ENCODE measurements at regions not wholly inside any gene's neighbourhood (a gene's known extent, or its start where the extent isn't known, plus 50 kb on each side); places are given as distances from the start of the nearest gene placed in this dataset.

- WGBS: 86% methylated on average over 12 of the region's 12 CpGs
- Histone ChIP-seq H3K4me3 (ENCODE audit: low read length) (no peak overlapping the region), H3K27ac (ENCODE audit: low read depth, low read length) (no peak overlapping the region), H3K27me3 (ENCODE audit: insufficient read depth, low read length) (no peaks in the 10 kb centered on the region), H3K9me3 (ENCODE audit: insufficient read depth, low read depth, low read length) (0 out of 2 replicates have a peak, but pooled peaks cover 2% of the 10 kb centered on the region), H3K9ac (ENCODE audit: low read depth, low read length) (no peak overlapping the region), H3K36me3 (ENCODE audit: insufficient read depth, low read length) (no peaks in the 10 kb centered on the region), H3K4me1 (ENCODE audit: insufficient read depth, low read length) (no peaks in the 10 kb centered on the region)
These were observed 101.6 kb downstream of the DLL1 start for GRCh38 chr6:170189236-170189635.

GRCh38 chr6:170188571-170189001 is 102.3 kb downstream of the DLL1 start:
- no peaks in the 10 kb centered on the region for H3K27me3 ChIP-seq (ENCODE audit: insufficient read depth, low read length)
- no peak overlapping the region for H3K27ac ChIP-seq (ENCODE audit: low read depth, low read length)
- H3K9me3 ChIP-seq (ENCODE audit: insufficient read depth, low read depth, low read length): no peaks in the 10 kb centered on the region
- H3K9ac ChIP-seq (ENCODE audit: low read depth, low read length): no peak overlapping the region
- no peak overlapping the region for H3K4me3 ChIP-seq (ENCODE audit: low read length)
- no peaks in the 10 kb centered on the region for H3K4me1 ChIP-seq (ENCODE audit: insufficient read depth, low read length)
- no peaks in the 10 kb centered on the region for H3K36me3 ChIP-seq (ENCODE audit: insufficient read depth, low read length)
- WGBS: 75% methylated on average over 6 of the region's 6 CpGs

- H3K4me3 ChIP-seq (ENCODE audit: low read length): no peak overlapping the region
- no peaks in the 10 kb centered on the region for H3K9me3 ChIP-seq (ENCODE audit: insufficient read depth, low read depth, low read length)
- no peaks in the 10 kb centered on the region for H3K4me1 ChIP-seq (ENCODE audit: insufficient read depth, low read length)
- no peak overlapping the region for H3K9ac ChIP-seq (ENCODE audit: low read depth, low read length)
- H3K27me3 ChIP-seq (ENCODE audit: insufficient read depth, low read length): no peaks in the 10 kb centered on the region
- 88% methylated on average over 28 of the region's 28 CpGs for WGBS
- H3K36me3 ChIP-seq (ENCODE audit: insufficient read depth, low read length): no peaks in the 10 kb centered on the region
- no peak overlapping the region for H3K27ac ChIP-seq (ENCODE audit: low read depth, low read length)
These were observed 103.0 kb downstream of the DLL1 start for GRCh38 chr6:170187669-170188566.

GRCh38 chr6:170186941-170187668 is 103.8 kb downstream of the DLL1 start:
- H3K27ac ChIP-seq (ENCODE audit: low read depth, low read length): no peak overlapping the region
- H3K9me3 ChIP-seq (ENCODE audit: insufficient read depth, low read depth, low read length): no peaks in the 10 kb centered on the region
- H3K36me3 ChIP-seq (ENCODE audit: insufficient read depth, low read length): no peaks in the 10 kb centered on the region
- no peaks in the 10 kb centered on the region for H3K27me3 ChIP-seq (ENCODE audit: insufficient read depth, low read length)
- no peak overlapping the region for H3K9ac ChIP-seq (ENCODE audit: low read depth, low read length)
- WGBS: 89% methylated on average over 18 of the region's 18 CpGs
- no peak overlapping the region for H3K4me3 ChIP-seq (ENCODE audit: low read length)
- H3K4me1 ChIP-seq (ENCODE audit: insufficient read depth, low read length): no peaks in the 10 kb centered on the region

- Histone ChIP-seq H3K9me3 (ENCODE audit: insufficient read depth, low read depth, low read length) (no peaks in the 10 kb centered on the region), H3K27ac (ENCODE audit: low read depth, low read length) (no peak overlapping the region), H3K4me3 (ENCODE audit: low read length) (no peak overlapping the region), H3K36me3 (ENCODE audit: insufficient read depth, low read length) (no peaks in the 10 kb centered on the region), H3K9ac (ENCODE audit: low read depth, low read length) (no peak overlapping the region), H3K27me3 (ENCODE audit: insufficient read depth, low read length) (no peaks in the 10 kb centered on the region), H3K4me1 (ENCODE audit: insufficient read depth, low read length) (no peaks in the 10 kb centered on the region)
- WGBS: 90% methylated on average over 30 of the region's 30 CpGs
These were observed 104.6 kb downstream of the DLL1 start for GRCh38 chr6:170186006-170186935.

GRCh38 chr6:170185175-170185978 is 105.5 kb downstream of the DLL1 start:
- Histone ChIP-seq H3K36me3 (ENCODE audit: insufficient read depth, low read length) (no peaks in the 10 kb centered on the region), H3K9ac (ENCODE audit: low read depth, low read length) (no peak overlapping the region), H3K27me3 (ENCODE audit: insufficient read depth, low read length) (no peaks in the 10 kb centered on the region), H3K4me3 (ENCODE audit: low read length) (no peak overlapping the region), H3K9me3 (ENCODE audit: insufficient read depth, low read depth, low read length) (no peaks in the 10 kb centered on the region), H3K27ac (ENCODE audit: low read depth, low read length) (no peak overlapping the region), H3K4me1 (ENCODE audit: insufficient read depth, low read length) (no peaks in the 10 kb centered on the region)
- 95% methylated on average over 28 of the region's 29 CpGs for WGBS

- Histone ChIP-seq H3K9ac (ENCODE audit: low read depth, low read length) (no peak overlapping the region), H3K4me1 (ENCODE audit: insufficient read depth, low read length) (no peaks in the 10 kb centered on the region), H3K27me3 (ENCODE audit: insufficient read depth, low read length) (no peaks in the 10 kb centered on the region), H3K36me3 (ENCODE audit: insufficient read depth, low read length) (no peaks in the 10 kb centered on the region), H3K4me3 (ENCODE audit: low read length) (no peak overlapping the region), H3K9me3 (ENCODE audit: insufficient read depth, low read depth, low read length) (no peaks in the 10 kb centered on the region), H3K27ac (ENCODE audit: low read depth, low read length) (no peak overlapping the region)
- 93% methylated on average over 5 of the region's 5 CpGs for WGBS
These were observed 106.6 kb downstream of the DLL1 start for GRCh38 chr6:170184316-170184715.

GRCh38 chr6:170183521-170183920 is 107.4 kb downstream of the DLL1 start:
- Histone ChIP-seq H3K4me1 (ENCODE audit: insufficient read depth, low read length) (no peaks in the 10 kb centered on the region), H3K27ac (ENCODE audit: low read depth, low read length) (no peak overlapping the region), H3K9me3 (ENCODE audit: insufficient read depth, low read depth, low read length) (no peaks in the 10 kb centered on the region), H3K4me3 (ENCODE audit: low read length) (no peak overlapping the region), H3K36me3 (ENCODE audit: insufficient read depth, low read length) (no peaks in the 10 kb centered on the region), H3K9ac (ENCODE audit: low read depth, low read length) (no peak overlapping the region), H3K27me3 (ENCODE audit: insufficient read depth, low read length) (no peaks in the 10 kb centered on the region)

- no peaks in the 10 kb centered on the region for H3K36me3 ChIP-seq (ENCODE audit: insufficient read depth, low read length)
- no peak overlapping the region for H3K4me3 ChIP-seq (ENCODE audit: low read length)
- H3K4me1 ChIP-seq (ENCODE audit: insufficient read depth, low read length): no peaks in the 10 kb centered on the region
- H3K9ac ChIP-seq (ENCODE audit: low read depth, low read length): no peak overlapping the region
- no peaks in the 10 kb centered on the region for H3K27me3 ChIP-seq (ENCODE audit: insufficient read depth, low read length)
- H3K9me3 ChIP-seq (ENCODE audit: insufficient read depth, low read depth, low read length): no peaks in the 10 kb centered on the region
- WGBS: 90% methylated on average over 10 of the region's 10 CpGs
- H3K27ac ChIP-seq (ENCODE audit: low read depth, low read length): no peak overlapping the region
These were observed 108.1 kb downstream of the DLL1 start for GRCh38 chr6:170182781-170183120.

- 87% methylated on average over 19 of the region's 19 CpGs for WGBS
These were observed 108.6 kb downstream of the DLL1 start for GRCh38 chr6:170182093-170182780.

More at GRCh38 chr6:170182093-170182780, 108.6 kb downstream of the DLL1 start:
- Histone ChIP-seq H3K27me3 (ENCODE audit: insufficient read depth, low read length) (no peaks in the 10 kb centered on the region), H3K9me3 (ENCODE audit: insufficient read depth, low read depth, low read length) (no peaks in the 10 kb centered on the region), H3K4me3 (ENCODE audit: low read length) (no peak overlapping the region), H3K9ac (ENCODE audit: low read depth, low read length) (no peak overlapping the region), H3K4me1 (ENCODE audit: insufficient read depth, low read length) (no peaks in the 10 kb centered on the region), H3K27ac (ENCODE audit: low read depth, low read length) (no peak overlapping the region), H3K36me3 (ENCODE audit: insufficient read depth, low read length) (no peaks in the 10 kb centered on the region)

Measured in HUES64 (cell line).